ENCODE measurements at regions not wholly inside any gene's neighbourhood (a gene's known extent, or its start where the extent isn't known, plus 50 kb on each side); places are given as distances from the start of the nearest gene placed in this dataset.

DNA sequence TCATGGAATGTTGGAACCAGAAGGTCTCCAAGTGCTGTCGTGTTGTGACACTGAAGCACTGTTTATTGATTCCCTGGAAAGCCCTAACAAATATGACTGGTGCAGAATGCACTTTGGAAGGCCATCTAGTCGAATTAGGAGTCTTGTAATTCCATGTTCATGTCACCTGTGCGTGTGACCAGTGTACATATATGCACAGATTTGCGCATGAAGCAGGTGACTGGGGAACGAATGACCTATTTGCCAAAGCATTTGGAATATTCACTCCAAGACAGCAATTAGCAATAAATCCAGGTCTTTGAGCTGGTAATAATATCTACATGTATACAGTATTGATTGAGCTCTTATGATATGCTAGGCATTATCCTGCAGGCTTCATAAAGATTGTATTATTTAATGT is 177.5 kb upstream of the PFN2 start:
- H3K36me3 ChIP-seq = no peaks in the 10 kb centered on the region
- intact Hi-C loops (cut with DNase I) = no loop called here
- no peak overlapping the region for H3K4me3 ChIP-seq
- DNase-seq (no peak), FAIRE-seq (no peak), ATAC-seq (no peak)
- no peaks in the 10 kb centered on the region for H3K27me3 ChIP-seq
- WGBS, 2 donors = 73 to 74% methylated on average over 5 of the region's 5 CpGs
- TF ChIP-seq, protein P1, sequence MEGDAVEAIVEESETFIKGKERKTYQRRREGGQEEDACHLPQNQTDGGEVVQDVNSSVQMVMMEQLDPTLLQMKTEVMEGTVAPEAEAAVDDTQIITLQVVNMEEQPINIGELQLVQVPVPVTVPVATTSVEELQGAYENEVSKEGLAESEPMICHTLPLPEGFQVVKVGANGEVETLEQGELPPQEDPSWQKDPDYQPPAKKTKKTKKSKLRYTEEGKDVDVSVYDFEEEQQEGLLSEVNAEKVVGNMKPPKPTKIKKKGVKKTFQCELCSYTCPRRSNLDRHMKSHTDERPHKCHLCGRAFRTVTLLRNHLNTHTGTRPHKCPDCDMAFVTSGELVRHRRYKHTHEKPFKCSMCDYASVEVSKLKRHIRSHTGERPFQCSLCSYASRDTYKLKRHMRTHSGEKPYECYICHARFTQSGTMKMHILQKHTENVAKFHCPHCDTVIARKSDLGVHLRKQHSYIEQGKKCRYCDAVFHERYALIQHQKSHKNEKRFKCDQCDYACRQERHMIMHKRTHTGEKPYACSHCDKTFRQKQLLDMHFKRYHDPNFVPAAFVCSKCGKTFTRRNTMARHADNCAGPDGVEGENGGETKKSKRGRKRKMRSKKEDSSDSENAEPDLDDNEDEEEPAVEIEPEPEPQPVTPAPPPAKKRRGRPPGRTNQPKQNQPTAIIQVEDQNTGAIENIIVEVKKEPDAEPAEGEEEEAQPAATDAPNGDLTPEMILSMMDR (IDR thresholded peaks at IDR 0.05) = no peak
- H3K27ac ChIP-seq = no peak overlapping the region
- no peaks in the 10 kb centered on the region for H3K4me1 ChIP-seq
- H3K9me3 ChIP-seq = no peaks in the 10 kb centered on the region

DNA sequence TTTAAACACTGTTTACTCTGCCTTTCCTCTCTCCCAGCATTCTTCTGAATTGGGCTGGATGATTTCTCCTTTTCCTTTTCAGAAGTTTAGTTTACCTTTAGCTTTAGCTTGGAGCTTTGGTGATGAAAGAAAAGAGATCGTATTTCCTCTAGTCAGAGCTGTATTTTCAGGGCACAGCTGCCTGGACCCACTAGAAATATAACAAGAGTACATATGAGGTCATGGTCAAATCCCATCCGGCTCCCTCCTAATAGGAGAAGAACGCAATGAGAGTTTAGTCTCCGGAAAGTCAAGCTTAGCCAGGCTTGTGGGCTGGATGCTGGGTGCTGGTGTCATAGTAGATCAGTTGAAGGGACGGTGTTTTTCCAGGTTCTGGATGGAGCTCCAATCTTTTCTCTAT is 177.1 kb upstream of the PFN2 start:
- FAIRE-seq (no peak), DNase-seq (no peak), ATAC-seq (no peak)
- Histone ChIP-seq H3K9me3 (no peaks in the 10 kb centered on the region), H3K27ac (no peak overlapping the region), H3K4me1 (no peaks in the 10 kb centered on the region), H3K36me3 (no peaks in the 10 kb centered on the region), H3K4me3 (no peak overlapping the region), H3K27me3 (no peaks in the 10 kb centered on the region)
- TF ChIP-seq, protein P1 (IDR thresholded peaks at IDR 0.05) = no peak
- intact Hi-C loops (cut with DNase I) = no loop called here
- 80 to 87% methylated on average over 5 of the region's 5 CpGs for WGBS, 2 donors

DNA sequence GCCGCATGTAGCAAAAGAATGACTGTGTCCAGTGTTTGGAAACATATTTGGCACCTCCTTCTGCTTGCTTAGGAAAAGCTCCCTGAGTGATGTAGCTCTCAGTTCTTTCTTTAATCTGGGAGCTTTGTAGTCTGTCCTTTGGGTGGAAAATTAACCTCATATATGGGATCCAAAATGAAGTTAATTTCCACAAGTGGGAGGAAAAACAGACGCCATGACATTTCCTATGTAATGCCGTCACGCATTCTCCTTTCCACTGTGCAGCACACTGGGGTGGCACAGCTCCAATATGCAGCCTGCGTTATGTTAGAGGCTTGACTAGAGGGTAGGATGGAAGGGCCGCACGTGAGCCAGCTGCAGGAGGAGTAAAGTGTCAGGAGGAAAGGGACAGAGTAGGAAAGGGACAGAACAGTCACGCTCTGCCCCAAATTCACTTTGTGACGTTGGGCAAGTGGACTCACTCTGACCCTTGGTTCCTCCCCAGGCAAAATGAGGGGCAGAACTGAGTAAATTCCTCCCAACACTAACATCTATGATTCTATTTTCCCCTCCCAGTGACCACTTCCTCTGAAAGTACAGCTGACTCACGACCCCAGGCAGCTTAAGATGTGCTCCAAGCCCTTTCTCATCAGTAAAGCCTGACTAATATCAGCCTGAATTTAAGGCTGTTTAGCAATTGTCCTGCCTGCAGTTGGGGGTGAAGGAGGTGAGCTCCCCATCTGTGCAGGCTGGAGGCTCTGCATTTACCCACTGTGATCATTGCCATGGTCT is 176.5 kb upstream of the PFN2 start:
- Histone ChIP-seq H3K36me3 (no peaks in the 10 kb centered on the region), H3K27me3 (no peaks in the 10 kb centered on the region), H3K4me3 (no peak overlapping the region), H3K27ac (no peak overlapping the region), H3K9me3 (no peaks in the 10 kb centered on the region), H3K4me1 (no peaks in the 10 kb centered on the region)
- WGBS, 2 donors = 82% methylated on average over 10 of the region's 10 CpGs
- TF ChIP-seq, protein P1 (IDR thresholded peaks at IDR 0.05) = no peak
- FAIRE-seq (no peak), DNase-seq (peak in 1 of 6 donors; percentile 17), ATAC-seq (peak in 2 of 4 donors; percentile 29 to 46)
- intact Hi-C loops (cut with DNase I) = no loop called here

DNA sequence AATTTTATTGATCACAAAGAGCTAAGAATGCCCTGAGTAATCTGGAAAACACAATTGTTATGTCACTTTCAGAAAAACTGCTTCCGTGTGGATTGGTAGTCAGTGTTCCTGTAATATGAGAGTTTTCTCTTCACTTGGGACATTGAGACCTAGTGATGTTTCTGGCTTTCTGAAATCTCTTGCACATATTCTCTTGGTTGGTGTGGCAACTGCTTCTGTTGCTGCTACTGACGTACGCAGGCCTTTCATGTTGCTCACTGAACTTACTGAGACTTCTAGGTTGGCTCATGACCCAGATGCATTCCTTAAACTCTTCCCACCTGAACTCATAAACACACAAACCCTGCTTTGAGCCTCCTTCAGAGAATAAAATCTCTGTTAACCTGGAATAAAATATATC is 175.0 kb upstream of the PFN2 start:
- H3K27ac ChIP-seq = no peak overlapping the region
- DNase-seq (no peak), ATAC-seq (no peak), FAIRE-seq (no peak)
- no peaks in the 10 kb centered on the region for H3K36me3 ChIP-seq
- no peaks in the 10 kb centered on the region for H3K27me3 ChIP-seq
- H3K4me3 ChIP-seq = no peak overlapping the region
- TF ChIP-seq, protein P1 (IDR thresholded peaks at IDR 0.05) = no peak
- intact Hi-C loops (cut with DNase I) = no loop called here
- no peaks in the 10 kb centered on the region for H3K4me1 ChIP-seq
- 94 to 99% methylated on average over 3 of the region's 3 CpGs for WGBS, 2 donors
- no peaks in the 10 kb centered on the region for H3K9me3 ChIP-seq

DNA sequence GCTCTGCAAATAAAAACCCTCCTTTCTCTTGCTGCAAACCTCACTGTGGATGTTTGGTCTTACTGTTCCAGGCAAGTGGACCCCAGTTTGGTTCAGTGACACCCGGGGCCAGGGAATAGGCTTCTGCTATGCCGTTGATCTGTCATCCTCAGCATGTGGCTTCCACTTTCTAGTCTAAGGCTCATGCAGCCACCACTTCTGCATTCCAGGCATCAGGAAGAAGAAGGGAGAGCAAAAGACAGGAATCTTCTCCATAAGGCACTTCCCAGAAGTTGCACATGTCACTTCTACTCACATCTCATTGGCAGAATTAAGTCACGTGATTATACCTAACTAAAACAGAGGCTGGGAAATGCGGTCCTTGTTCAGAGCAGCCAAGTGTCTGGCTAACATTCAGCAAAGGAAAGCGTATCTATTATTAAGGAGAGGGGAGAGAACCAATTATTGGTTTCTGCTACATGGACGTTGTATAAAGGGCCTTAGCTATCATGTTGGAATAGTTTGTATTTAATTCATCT is 173.6 kb upstream of the PFN2 start:
- DNase-seq = no peak
- H3K9me3 ChIP-seq = no peaks in the 10 kb centered on the region
- H3K4me1 ChIP-seq = no peaks in the 10 kb centered on the region
- no peaks in the 10 kb centered on the region for H3K36me3 ChIP-seq
- WGBS, 2 donors = 85 to 90% methylated on average over 6 of the region's 6 CpGs
- no peak for FAIRE-seq
- intact Hi-C loops (cut with DNase I) = no loop called here
- no peak overlapping the region for H3K4me3 ChIP-seq
- H3K27ac ChIP-seq = no peak overlapping the region
- TF ChIP-seq, protein P1 (IDR thresholded peaks at IDR 0.05) = no peak
- no peaks in the 10 kb centered on the region for H3K27me3 ChIP-seq
- ATAC-seq = no peak
